GM06990 (cell line): ENCODE measurements at regions not wholly inside any gene's neighbourhood (a gene's known extent, or its start where the extent isn't known, plus 50 kb on each side); places are given as distances from the start of the nearest gene placed in this dataset.

ENCODE experiments used
- DNase-seq: peaks from one replicate; pipeline ENCODE4 v3.0.0-alpha.2; 2011; ENCODE audit not compliant: insufficient read length; ENCODE audit errors: extremely low read depth
- H3K27me3 ChIP-seq: replicated peaks from 2 replicates; pipeline ENCODE4 v1.6.0; 2011; ENCODE audit warnings: low read length; ENCODE audit not compliant: control insufficient read depth, insufficient read depth
- H3K36me3 ChIP-seq: 2 replicates; pipeline ENCODE4 v1.5.1; 2011; ENCODE audit warnings: low read length; ENCODE audit not compliant: control insufficient read depth, insufficient read depth
- H3K4me3 ChIP-seq: replicated peaks from 2 replicates; pipeline ENCODE4 v1.5.1; 2011; ENCODE audit warnings: low read depth, mild to moderate bottlenecking, control low read depth, low read length
- TF ChIP-seq, protein P1 (sequence below): IDR thresholded peaks from 2 replicates; pipeline ENCODE4 v1.5.1; 2011; ENCODE audit warnings: low read length, control low read depth, mild to moderate bottlenecking, inconsistent platforms; ENCODE audit not compliant: insufficient read depth, poor library complexity, severe bottlenecking

DNA sequence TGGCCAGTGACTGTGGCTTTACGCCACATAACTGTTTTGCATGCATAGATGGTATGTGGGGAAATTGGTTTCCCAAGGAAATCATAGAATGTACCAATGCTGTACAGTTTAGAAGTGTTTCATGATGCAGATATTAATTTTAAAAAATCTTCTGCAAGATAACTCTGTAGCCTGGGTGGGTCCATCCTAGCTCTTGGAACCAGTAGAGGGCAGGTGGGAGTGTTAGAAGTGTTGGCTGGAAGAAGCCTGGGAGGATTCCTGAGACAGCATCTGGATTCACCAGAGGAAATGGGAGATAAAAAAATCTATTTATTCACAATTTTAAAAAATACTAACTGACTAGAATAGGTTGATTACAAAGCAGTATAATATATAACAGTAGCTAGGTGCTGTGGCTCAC is 139.9 kb upstream of the GRIA4 start:
- no peak for DNase-seq
- Histone ChIP-seq H3K4me3 (no peak overlapping the region), H3K36me3 (no peaks in the 10 kb centered on the region), H3K27me3 (no peaks in the 10 kb centered on the region)
- TF ChIP-seq, protein P1, sequence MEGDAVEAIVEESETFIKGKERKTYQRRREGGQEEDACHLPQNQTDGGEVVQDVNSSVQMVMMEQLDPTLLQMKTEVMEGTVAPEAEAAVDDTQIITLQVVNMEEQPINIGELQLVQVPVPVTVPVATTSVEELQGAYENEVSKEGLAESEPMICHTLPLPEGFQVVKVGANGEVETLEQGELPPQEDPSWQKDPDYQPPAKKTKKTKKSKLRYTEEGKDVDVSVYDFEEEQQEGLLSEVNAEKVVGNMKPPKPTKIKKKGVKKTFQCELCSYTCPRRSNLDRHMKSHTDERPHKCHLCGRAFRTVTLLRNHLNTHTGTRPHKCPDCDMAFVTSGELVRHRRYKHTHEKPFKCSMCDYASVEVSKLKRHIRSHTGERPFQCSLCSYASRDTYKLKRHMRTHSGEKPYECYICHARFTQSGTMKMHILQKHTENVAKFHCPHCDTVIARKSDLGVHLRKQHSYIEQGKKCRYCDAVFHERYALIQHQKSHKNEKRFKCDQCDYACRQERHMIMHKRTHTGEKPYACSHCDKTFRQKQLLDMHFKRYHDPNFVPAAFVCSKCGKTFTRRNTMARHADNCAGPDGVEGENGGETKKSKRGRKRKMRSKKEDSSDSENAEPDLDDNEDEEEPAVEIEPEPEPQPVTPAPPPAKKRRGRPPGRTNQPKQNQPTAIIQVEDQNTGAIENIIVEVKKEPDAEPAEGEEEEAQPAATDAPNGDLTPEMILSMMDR, result no peak

- no peaks in the 10 kb centered on the region for H3K36me3 ChIP-seq
- H3K4me3 ChIP-seq, result no peak overlapping the region
- TF ChIP-seq, protein P1, result no peak
- no peaks in the 10 kb centered on the region for H3K27me3 ChIP-seq
- DNase-seq, result no peak
Measured at GRCh38 chr11:105468154-105468553, 141.7 kb upstream of the GRIA4 start.

GRCh38 chr11:105466582-105467228 is 143.2 kb upstream of the GRIA4 start:
- TF ChIP-seq, protein P1, result no peak
- Histone ChIP-seq H3K36me3 (no peaks in the 10 kb centered on the region), H3K27me3 (no peaks in the 10 kb centered on the region), H3K4me3 (no peak overlapping the region)
- no peak for DNase-seq

DNA sequence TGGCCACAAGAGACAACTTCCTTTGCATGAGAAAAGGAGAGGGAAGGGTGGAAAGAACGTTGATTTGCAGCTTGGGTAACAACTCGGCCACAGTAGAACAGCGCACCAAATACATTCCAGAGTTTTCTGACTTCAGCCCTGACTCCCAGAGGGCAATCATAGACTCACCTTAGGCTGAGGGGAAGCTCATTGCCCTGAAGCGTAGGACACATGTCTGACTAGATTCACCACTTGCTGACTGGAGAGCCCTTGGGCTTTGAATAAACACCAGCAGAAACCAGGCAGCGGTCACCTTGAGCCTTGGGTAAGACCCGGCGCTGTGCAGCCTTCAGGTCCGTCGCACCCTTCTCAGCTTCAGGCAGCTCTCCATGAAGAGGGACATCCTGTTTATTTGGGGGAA is 151.8 kb upstream of the GRIA4 start:
- Histone ChIP-seq H3K4me3 (no peak overlapping the region), H3K27me3 (no peaks in the 10 kb centered on the region)
- no peak for DNase-seq

DNA sequence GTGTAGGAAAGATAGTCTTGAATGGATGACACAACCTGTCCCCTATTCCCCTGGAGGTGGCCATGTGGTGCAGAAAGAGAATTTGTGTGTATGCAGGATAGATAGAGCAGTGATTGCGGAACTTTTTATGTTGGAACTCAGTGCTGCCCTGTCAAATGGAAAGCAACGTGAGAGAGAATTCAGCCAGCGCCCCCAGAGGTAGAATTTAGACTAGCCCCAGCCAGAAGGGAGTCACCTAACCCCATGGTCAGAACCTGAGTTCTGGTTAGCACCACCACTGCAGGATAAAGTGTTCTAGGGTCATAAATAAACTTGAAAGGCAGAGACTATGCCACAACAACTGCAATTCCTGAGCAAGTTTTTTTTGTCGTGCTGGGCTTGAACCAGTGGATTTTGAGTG is 152.9 kb upstream of the GRIA4 start:
- TF ChIP-seq, protein P1, result peak; percentile 47
- DNase-seq, result no peak
- Histone ChIP-seq H3K27me3 (no peaks in the 10 kb centered on the region), H3K36me3 (no peaks in the 10 kb centered on the region), H3K4me3 (no peak overlapping the region)

More for the DNA sequence above, 151.8 kb upstream of the GRIA4 start:
- TF ChIP-seq, protein P1, result no peak
- H3K36me3 ChIP-seq, result no peaks in the 10 kb centered on the region
